GM19463 (cell line): ENCODE measurements at regions not wholly inside any gene's neighbourhood (a gene's known extent, or its start where the extent isn't known, plus 50 kb on each side); places are given as distances from the start of the nearest gene placed in this dataset.
"Not testable (repeated sequence)": the region's sequence is repeated elsewhere in the genome, so short reads cannot be mapped to it uniquely, and the experiment has no call there.

Experiments
- ATAC-seq: cut with Tn5 transposase; IDR thresholded peaks from one replicate; pipeline ENCODE4 v1.9.1; 2021; ENCODE audit warnings: mild to moderate bottlenecking, moderate library complexity; ENCODE audit not compliant: unreplicated experiment

DNA sequence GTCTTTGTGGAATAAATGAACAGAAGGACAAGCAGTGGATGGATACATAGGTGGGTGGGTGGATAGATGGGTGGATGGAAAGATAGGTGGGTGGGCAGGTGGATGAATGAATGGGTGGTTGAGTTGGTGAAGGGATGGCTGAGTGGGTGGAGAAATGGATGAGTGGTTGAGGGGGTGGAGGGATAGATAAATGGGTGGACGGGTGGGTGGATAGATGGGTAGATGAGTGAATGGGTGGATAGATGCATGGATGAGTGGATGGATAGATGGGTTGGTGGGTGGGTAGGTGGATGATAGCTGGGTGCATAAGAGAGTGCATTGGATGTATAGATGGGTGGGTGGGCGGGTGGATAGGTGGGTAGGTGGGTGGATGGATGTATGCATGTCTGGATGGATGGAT, 63.5 kb downstream of the UNC93B1 start:
- ATAC-seq, result not testable (repeated sequence)

DNA sequence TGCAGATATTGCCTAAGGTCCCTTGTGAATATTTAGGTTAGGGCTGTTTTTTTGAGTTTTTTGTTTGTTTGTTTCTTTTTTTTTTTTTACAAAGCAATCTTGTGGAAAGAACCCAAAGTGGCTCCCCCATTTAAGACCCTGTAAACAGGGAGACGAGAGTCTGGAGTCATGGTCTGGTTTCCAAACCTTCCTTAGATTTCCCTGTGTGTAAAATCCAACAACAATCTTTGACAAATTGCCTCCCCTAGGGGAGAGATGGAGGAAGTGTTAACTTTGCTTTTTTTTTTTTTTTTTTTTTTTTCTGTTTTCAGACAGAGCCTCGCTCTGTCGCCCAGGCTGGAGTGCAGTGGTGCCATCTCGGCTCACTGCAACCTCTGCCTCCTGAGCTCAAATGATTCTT, 64.9 kb downstream of the UNC93B1 start:
- not testable (repeated sequence) for ATAC-seq

DNA sequence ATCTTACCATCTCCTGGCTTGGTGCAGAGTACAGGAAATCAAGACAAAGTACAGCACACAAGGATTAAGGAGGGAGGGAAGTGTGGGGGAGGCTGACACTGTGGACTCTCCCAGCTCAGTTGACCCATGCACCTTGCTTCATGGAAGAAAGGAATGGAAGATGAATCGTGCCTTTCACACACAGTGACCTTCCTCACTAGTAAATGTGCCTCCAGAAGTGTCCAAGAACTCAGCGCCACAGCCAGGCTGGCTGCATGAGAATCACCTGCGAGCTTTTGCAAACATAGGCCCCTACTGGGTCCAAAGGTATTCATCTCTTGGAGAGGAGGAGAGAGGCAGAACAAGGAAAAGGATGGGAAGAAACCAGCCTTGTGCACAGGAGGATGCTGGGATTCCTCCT, 65.5 kb downstream of the UNC93B1 start:
- ATAC-seq, result not testable (repeated sequence)

DNA sequence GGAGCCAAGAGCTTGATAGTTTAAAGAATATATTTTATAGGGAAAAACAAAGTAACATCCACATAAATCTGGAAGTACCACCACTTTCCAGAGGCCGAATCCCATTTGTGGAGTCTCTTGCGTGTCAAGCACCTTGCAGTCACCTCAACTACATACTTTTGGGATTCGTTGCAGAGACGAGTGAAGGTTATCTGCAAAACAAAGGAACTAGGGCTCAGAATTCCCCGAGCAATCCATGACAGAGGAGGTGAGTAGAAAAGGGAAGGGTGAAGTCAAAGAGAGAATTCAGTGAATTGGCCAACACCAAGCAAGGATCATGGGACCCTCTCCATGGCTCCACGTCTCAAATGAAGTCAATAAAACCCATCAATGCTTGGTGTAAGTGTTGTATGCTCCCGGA, 80.3 kb downstream of the UNC93B1 start:
- not testable (repeated sequence) for ATAC-seq

DNA sequence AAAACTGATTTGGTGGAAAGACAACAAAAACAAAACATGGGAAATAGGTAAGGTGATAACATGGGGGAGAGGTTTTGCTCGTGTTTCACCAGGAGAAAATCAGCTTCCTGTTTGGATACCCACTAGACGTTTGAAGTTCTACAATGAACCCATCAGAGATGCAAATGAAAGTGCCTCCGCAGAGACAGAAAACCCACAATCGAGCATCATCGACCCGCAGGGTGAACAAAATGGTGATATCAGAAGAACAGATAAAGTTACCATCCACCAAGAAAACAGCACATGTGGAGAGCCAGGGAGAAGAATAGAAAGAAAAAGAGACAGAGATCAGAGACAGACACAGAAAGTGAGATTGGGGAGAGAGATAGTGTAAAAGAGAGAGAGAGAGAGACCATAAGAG, 83.4 kb downstream of the UNC93B1 start:
- not testable (repeated sequence) for ATAC-seq

DNA sequence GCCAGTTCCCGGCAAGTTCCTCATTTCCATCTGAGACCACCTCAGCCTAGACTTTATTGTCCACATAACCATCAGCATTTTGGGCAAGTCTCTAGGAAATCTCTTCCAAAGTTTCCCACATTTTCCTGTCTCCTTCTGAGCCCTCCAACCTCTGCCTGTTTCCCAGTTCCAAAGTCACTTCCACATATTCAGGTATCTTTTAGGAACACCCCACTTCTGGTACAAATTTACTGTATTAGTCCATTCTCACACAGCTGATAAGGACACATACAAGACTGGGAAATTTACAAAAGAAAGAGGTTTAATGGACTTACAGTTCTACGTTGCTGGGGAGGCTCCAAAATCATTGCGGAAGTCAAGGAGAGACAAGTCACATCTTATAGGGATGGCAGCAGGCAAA, 91.7 kb downstream of the UNC93B1 start:
- ATAC-seq, result not testable (repeated sequence)

DNA sequence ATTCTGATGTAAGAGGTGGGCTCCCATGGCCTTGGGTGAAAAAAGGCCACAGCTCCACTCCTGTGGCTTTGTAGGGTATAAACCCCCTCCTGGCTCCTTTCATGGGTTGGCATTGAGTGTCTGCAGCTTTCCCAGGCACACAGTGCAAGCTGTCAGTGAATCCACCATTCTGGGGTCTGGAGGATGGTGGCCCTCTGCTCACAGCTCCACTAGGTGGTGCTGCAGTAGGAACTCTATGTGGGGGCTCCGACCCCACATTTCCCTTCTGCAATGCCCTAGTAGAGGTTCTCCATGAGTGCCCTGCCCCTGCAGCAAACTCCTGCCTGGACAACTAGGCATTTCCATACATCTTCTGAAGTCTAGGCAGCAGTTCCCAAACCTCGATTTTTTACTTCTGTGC, 92.7 kb downstream of the UNC93B1 start:
- ATAC-seq, result not testable (repeated sequence)

DNA sequence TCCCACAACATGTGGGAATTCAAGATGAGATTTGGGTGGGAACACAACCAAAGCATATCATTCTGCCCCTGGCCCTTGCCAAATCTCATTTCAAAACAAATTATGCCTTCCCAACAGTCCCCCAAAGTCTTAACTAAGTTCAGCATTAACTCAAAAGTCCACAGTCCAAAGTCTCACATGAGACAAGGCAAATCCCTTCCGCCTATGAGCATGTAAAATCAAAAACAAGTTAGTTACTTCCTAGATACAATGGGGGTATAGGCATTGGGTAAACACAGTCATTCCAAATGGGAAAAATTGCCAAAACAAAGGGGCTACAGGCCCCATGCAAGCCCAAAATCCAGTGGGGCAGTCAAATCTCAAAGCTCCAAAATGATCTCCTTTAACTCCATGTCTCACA, 93.1 kb downstream of the UNC93B1 start:
- ATAC-seq, result not testable (repeated sequence)

DNA sequence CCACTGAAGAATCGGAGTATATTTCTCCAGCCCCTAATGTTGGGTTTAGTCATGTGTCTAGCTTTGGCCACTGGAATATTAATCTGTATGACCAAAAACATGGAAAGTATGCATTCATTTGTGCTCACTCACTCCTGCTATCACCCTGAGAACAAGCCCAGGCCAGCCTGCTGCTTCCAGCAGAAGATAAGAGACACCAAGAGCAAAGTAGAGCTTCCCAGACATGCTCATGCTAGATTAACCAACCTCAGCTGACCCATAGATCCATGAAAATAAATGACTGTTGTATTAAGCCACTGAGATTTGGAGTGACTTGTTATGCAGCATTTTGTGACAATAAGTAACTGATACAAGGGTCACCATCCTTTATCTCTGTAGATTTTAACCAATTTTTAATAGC, 96.9 kb downstream of the UNC93B1 start:
- ATAC-seq, result not testable (repeated sequence)

DNA sequence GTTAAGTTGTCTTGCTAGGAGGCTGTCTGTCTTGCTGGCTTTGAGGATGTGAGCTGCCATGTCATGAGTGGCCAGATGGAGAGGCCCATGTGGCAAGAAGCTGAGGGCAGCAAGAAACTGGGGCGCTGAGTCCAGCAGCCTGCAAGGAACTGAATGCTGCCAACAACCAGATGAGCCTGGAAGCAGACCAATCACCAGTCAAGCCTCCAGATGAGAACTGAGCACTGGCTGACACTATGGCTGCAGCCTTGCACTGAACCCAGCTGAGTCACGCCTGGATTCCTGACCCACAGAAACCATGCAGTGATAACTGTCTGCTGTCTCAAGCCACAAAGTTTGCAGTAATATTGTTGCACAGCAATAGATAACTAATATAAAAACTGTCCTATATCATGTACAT, 104.4 kb downstream of the UNC93B1 start:
- ATAC-seq, result not testable (repeated sequence)

DNA sequence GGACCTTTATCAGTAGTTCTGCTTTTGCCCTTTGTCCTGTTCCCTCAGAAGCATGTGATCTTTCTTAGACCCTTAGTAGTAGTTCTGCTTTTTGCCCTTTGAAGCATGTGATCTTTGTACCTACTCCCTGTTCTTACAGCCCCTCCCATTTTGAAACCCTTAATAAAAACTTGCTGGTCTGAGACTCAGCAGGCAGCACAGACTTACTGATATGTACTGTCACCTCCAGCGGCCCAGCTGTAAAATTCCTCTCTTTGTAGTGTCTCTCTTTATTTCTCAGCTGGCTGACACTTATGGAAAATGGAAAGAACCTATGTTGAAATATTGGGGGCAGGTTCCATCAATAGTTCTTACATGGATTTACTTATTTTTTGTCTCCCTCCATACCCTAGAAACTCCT, 110.4 kb downstream of the UNC93B1 start:
- not testable (repeated sequence) for ATAC-seq

DNA sequence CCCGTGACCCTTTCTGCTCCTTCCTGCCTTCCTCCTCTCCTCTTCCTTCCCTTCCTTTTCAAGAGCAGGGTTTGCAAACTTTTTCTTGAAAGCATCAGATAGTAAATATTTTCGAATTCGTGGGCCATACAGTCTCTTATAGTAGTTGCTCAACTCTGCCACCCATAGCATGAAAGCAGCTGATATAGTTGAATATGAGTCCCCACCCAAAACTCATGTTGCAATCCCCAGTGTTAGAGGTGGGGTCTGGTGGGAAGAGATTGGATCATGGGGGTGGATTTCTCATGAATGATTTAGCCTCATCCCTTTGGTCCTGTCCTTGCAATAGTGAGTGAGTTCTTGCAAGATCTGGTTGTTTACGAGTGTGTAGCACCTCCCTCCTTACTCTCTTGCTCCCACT, 114.3 kb downstream of the UNC93B1 start:
- not testable (repeated sequence) for ATAC-seq

DNA sequence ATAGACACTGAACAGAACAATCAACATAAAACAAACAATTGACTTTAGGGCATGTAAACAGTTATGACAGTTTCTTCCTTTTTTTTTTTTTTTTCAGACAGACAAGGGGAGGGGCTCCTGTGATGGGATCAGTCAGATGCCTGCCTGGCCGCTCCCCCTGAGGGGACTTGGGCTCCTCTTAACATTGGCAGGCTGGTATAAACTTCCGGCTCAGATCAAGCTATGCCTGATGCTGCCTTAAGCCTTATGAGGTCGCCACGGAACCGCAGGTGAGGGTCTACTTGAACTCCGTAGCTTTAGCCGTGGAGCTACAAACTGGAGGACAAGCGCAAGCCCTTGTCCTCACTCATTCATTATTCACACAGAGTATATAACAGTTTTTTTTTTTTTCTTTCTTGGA, 115.8 kb downstream of the UNC93B1 start:
- not testable (repeated sequence) for ATAC-seq

DNA sequence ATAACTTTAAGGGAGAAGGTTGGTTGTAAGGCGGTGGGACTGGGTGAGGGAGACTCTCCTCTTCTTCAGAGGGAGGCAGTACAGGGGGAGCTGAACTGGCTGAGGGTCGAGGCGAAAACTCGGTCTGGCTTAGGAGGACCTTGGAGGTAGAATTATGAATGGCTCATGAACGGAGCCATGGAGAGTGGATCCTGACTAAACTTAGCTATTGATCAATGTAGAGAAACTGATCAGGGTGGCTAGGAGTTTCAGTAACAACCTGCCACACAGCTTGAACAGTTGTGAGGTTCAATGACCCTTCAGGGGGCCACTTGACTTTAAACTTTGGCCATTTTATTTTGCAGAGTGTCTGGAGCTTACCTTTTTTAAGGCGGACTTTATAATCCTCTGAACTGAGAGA, 117.2 kb downstream of the UNC93B1 start:
- not testable (repeated sequence) for ATAC-seq

DNA sequence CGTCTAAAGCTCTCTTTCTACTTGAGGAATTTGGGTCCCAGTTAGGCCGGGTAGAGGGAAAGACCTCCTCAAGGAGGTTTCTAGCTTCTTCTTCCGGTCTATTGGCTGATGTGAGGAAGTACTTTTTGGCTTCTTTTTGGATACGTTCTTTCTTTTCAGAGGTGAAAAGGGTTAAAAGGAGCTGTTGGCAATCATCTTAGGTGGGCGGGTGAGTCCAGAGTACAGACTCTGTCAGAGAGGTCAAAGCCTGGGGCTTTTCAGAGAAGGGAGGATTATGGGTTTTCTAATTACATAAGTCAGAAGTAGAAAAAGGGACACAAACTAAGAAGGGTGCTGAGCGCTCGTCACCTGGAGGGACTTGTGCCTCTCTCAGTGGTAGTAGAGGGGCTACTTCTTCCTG, 117.7 kb downstream of the UNC93B1 start:
- ATAC-seq, result not testable (repeated sequence)

DNA sequence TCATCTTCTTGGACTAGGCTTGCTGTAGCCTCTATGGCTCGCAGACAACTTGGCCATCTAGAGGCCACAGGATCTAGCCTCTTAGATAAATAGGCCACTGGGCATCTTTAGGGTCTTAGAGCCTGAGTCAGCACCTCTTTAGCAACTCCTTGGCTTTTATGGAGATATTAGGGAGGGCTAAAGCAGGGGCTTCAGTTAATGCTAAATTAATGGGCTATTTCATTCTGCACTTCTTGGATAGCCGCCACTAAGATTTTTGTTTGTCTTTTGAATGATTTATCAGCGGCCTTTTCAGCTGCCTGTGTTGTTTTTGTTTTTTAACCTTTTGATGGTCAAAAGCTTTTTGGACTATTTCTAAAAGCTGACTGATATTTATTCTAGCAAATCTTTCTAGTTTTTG, 118.3 kb downstream of the UNC93B1 start:
- ATAC-seq, result not testable (repeated sequence)

DNA sequence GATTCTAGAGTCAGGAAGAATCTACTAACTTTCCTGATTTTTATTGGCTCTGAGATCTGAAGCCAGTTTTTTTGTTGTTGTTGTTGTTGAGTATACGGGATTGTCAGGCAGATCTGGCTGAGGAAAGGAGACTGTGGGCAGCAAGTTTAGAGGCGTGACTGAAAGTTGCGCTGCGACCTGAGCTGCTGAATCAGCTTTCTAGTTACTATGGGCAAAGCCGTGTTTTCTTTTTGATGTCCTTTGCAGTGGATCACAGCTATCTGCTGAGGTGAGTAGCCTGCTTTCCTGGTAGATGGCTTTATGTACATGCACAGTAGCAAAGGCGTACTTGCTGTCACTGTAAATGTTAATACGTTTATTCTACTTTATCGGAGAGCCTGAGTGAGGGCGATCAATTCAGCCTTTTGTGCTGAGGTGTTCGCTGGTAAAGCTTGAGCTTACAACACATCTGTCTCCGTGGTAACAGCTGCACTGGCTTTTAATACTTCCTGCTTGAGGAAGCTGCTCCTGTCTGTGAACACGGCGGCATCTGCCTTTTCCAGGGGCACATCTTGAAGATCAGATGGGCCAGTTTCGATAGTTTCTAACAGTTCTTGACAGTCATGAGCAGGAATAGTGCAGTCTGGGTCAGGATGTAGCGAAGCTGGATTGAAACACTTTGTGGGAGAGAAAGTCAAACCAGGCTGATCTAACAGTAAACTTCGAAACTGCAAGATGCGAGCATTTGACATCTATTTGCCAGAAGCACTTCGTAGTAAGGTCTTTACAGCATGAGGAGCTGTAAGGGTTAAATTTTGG, 118.9 kb downstream of the UNC93B1 start:
- not testable (repeated sequence) for ATAC-seq

DNA sequence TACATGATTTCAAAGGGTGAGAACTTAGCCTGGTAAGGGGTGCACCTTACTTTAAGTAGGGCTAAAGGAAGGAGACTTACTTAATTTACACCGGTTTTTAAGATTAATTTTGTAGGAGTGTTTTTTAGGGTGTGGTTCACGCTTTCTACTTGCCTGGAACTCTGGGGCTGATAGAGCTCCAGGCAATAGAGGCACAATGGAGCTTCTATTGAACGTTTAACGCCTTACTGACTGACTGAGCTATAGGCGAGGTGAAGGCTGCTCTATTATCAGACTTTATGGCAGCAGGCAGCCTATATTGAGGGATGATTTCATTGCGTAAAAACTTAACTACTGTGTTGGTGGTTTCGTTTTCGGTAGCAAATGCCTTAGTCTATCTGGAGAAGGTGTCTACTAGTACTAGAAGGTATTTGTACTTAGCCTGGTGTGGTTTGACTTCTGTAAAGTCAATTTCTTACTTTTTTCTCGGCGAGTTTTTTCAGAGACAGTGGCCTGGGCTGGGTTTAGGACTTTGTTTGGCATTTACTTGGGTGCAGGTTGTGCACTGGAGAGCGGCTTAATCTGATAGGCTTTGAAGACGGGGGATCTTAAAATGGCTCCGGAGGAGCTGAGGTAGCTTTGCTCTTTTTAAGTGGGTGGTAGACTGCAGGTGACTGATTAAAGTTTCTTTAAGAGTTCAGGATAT, 119.7 kb downstream of the UNC93B1 start:
- ATAC-seq, result not testable (repeated sequence)

DNA sequence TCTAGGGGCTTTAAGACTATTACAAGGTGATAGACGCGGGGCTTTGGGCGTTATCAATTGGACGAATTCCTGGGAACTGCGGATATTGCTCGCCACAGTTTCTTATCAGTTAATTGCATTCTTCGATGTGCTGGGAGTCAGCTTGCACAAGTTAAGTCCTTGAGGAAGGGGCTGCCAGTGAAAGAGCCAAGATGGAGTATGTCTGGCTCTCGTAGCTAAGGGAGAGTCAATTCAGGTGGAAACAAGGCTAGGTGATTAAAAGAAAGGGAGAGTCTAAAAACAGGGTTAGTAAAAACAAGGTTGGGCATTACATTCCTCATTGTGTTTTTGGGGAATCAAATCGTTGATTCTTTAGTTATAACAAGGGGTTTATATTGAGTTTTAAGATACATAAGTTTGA, 121.6 kb downstream of the UNC93B1 start:
- ATAC-seq, result not testable (repeated sequence)

DNA sequence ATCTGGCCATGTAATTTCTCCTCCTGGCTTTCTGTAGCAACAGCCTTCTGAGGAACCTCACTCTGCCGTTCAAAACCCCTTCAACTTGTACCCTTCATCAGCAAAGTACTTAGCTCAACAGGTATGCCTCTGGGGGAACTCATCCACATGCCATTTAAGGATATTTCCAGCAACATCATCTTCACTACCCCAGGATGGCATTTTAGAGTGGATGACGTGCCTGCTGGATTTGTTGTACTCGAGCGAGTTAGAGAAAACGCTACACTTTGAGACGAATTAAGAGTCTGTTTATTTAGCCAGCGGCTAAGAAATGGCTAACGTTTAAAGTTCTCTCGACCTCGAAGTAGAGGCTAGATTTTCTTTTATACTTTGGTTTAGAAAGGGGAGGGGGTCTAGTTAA, 122.1 kb downstream of the UNC93B1 start:
- not testable (repeated sequence) for ATAC-seq

DNA sequence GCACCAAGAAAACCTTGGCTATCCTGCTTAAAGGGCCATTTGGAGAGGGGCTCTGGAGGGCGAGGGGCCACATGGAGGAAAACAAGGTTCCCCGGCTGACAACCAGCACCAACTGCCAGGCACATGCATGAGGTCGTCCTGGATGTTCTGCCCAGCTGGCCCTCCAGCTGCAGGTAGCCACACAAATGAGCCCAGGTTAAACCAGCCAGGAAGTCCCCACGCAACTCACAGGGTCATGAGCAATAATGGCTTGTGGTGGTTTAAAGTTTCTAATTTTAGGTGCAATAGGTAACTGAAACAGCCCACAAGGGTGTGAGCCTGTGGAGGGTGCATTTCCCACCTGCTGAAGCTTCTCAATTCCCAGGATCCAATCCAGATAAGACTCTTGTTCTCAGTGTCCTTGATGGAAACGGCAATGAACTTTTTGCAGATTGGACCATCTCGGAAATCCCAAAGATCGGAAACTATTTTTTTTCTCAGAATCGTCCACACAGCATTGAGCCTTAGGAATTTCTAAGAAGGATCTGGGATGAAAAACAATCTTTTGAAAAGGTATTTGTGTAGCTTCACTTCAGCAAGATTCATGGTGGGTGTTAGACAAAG, 123.2 kb downstream of the UNC93B1 start:
- not testable (repeated sequence) for ATAC-seq

DNA sequence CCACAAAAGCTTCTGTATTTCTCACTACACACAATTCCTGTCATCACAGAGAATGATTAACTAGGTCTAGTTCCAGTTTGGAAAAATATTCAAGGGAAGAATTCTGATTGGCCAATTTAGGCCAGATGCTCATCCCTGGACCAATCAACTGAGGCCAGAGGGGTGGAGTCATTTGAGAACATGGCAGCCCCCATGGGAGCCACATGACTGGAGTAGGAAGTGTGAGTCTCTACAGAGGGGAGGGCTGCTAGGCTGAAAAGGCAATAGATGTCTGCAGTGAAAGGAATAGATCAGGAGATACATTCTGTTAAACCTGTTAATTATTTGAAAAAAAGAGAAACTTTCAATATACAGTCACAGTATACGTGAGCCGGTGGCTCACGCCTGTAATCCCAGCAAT, 125.2 kb downstream of the UNC93B1 start:
- not testable (repeated sequence) for ATAC-seq
